Panc1 (cell line): ENCODE measurements at regions not wholly inside any gene's neighbourhood (a gene's known extent, or its start where the extent isn't known, plus 50 kb on each side); places are given as distances from the start of the nearest gene placed in this dataset.

Experiments used
- CTCF ChIP-seq: fragments of 450-650 bp; IDR thresholded peaks from 2 replicates; pipeline ENCODE4 v1.5.1; 2017; ENCODE audit warnings: mild to moderate bottlenecking
- POLR2AphosphoS5 ChIP-seq: IDR thresholded peaks from 2 replicates; pipeline ENCODE4 v1.6.1; 2012; ENCODE audit warnings: mild to moderate bottlenecking, low read depth, low read length, moderate library complexity
- REST ChIP-seq, 2 experiments: IDR thresholded peaks; 2 replicates each; pipeline ENCODE4 v1.6.1; 2011 to 2012; ENCODE audit warnings: low read depth in 2 of 2, control low read depth in 1 of 2, low read length in 1 of 2, mild to moderate bottlenecking in 1 of 2, moderate library complexity in 1 of 2; ENCODE audit not compliant: insufficient read depth in 1 of 2
- TCF7L2 ChIP-seq: IDR thresholded peaks from 2 replicates; pipeline ENCODE4 v1.6.1; 2011; ENCODE audit warnings: mild to moderate bottlenecking, low read depth, low read length, inconsistent platforms

GRCh38 chr3:82093641-82094040 lies 332.2 kb upstream of the GBE1 start:
- TF ChIP-seq CTCF (no peak), POLR2AphosphoS5 (no peak), TCF7L2 (no peak), REST (IDR thresholded peaks at IDR 0.05; ENCODE audit: insufficient read depth in 1 of 2, low read depth in 2 of 2, low read length in 1 of 2) (no peak)
